ENCODE measurements at regions not wholly inside any gene's neighbourhood (a gene's known extent, or its start where the extent isn't known, plus 50 kb on each side); places are given as distances from the start of the nearest gene placed in this dataset.

DNA sequence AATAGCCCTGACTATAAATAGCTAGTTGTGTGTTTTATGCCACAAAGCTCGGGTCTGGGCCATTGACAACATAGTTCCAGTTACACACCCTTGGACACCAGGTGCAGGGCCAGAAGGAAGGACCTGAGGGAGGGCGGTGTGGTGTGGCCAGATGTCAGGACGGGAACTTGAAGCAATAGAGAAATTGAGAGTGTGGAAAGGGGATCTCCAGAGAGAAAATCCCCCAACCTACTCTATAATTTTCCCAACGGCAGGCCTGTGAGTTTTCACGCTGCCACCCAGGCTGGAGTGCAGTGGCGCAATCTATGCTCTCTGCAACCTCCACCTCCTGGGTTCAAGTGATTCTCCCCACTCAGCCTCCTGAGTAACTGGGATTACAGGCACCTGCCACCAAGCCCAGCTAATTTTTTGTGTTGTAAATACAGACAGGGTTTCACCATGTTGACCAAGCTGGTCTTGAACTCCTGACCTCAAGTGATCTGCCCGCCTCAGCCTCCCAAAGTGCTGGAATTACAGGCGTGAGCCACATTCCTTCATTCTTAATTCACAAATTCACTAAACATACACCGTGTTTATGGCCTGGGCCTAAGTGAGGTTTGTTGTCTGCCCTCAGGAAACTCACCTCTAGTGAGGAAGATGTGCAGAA, 70.8 kb upstream of the KLF13 start:
- Histone ChIP-seq H3K27ac (ENCODE audit: low read depth, low read length, poor library complexity, severe bottlenecking) (peak overlapping the region; percentile 92), H3K27me3 (ENCODE audit: insufficient read depth, low read length) (no peaks in the 10 kb centered on the region), H3K36me3 (ENCODE audit: insufficient read depth, low read length) (no peaks in the 10 kb centered on the region), H3F3A (ENCODE audit: insufficient read depth, low read length) (0 out of 2 replicates have a peak, but pooled peaks cover 4% of the 10 kb centered on the region), H2AFZ (ENCODE audit: low read length) (no peak overlapping the region), H3K4me3 (ENCODE audit: low read depth, low read length, poor library complexity, severe bottlenecking) (no peak overlapping the region), H3K4me1 (ENCODE audit: insufficient read depth, low read length, severe bottlenecking) (peaks cover 67% of the 10 kb centered on the region), H3K9me2 (ENCODE audit: low read depth, low read length) (no peaks in the 10 kb centered on the region), H3K79me2 (ENCODE audit: insufficient read depth, low read length) (no peaks in the 10 kb centered on the region), H3K9ac (ENCODE audit: low read length) (peak overlapping the region; percentile 51; the same call in 1 of the 2 replicates), H3K4me2 (ENCODE audit: low read length) (peak overlapping the region; percentile 10), H3K9me3 (ENCODE audit: low read length) (no peaks in the 10 kb centered on the region), H4K20me1 (ENCODE audit: insufficient read depth, low read length) (no peaks in the 10 kb centered on the region)
- TF ChIP-seq, protein P1, sequence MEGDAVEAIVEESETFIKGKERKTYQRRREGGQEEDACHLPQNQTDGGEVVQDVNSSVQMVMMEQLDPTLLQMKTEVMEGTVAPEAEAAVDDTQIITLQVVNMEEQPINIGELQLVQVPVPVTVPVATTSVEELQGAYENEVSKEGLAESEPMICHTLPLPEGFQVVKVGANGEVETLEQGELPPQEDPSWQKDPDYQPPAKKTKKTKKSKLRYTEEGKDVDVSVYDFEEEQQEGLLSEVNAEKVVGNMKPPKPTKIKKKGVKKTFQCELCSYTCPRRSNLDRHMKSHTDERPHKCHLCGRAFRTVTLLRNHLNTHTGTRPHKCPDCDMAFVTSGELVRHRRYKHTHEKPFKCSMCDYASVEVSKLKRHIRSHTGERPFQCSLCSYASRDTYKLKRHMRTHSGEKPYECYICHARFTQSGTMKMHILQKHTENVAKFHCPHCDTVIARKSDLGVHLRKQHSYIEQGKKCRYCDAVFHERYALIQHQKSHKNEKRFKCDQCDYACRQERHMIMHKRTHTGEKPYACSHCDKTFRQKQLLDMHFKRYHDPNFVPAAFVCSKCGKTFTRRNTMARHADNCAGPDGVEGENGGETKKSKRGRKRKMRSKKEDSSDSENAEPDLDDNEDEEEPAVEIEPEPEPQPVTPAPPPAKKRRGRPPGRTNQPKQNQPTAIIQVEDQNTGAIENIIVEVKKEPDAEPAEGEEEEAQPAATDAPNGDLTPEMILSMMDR (IDR thresholded peaks at IDR 0.05; ENCODE audit: low read length), result no peak
- TF ChIP-seq EZH2 (IDR thresholded peaks at IDR 0.05; ENCODE audit: borderline replicate concordance, low read length), result no peak

DNA sequence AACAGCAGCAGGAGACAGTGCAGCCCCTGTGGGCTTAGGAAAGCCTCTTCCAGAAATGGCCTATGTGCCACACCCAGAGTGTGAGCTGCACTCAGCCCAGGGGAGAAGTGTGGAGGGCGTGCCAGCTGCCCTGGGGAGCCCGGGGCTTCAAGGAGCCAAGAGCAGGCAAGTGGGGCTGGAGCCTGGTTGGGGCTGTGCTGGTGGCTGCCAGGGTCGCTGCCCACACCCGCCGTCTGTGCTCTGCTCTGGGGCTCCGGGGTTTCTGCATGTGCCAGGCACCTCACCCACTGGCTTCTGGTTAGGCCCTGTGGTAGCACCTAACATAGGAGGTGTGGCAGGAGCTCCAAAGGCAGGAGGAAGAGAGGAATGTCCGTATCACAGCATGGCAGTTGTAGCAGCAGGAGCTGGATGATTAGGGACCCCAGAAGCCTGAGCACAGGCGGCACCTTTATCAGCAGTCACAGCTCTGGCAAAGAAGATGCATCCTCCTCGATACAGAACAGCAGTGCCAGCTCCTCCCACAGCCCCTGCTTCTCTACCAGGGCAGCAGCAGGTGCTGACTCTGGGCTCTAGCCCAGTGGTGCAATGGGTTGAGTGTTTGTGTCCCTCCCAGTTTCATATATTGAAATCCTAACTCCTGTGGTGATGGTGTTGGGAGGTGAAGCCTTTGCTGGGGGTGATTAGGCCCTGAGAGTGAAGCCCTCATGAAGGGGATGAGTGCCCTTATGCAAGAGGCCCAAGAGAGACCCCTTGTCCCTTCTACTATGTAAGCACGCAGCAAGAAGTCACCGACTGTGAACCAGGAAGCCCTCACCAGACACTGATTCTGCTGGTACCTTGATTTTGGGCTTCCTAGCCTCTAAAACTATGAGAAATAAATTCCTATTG, 70.0 kb upstream of the KLF13 start:
- Histone ChIP-seq H3K9me2 (ENCODE audit: low read depth, low read length) (no peaks in the 10 kb centered on the region), H3K27ac (ENCODE audit: low read depth, low read length, poor library complexity, severe bottlenecking) (peak overlapping the region; percentile 92), H2AFZ (ENCODE audit: low read length) (no peak overlapping the region), H3K4me1 (ENCODE audit: insufficient read depth, low read length, severe bottlenecking) (peaks cover 72% of the 10 kb centered on the region), H3K4me3 (ENCODE audit: low read depth, low read length, poor library complexity, severe bottlenecking) (no peak overlapping the region), H3K4me2 (ENCODE audit: low read length) (peak overlapping the region; percentile 10), H3K27me3 (ENCODE audit: insufficient read depth, low read length) (no peaks in the 10 kb centered on the region), H3K36me3 (ENCODE audit: insufficient read depth, low read length) (no peaks in the 10 kb centered on the region), H3K9ac (ENCODE audit: low read length) (peak overlapping the region; percentile 51; the same call in 1 of the 2 replicates), H3F3A (ENCODE audit: insufficient read depth, low read length) (0 out of 2 replicates have a peak, but pooled peaks cover 4% of the 10 kb centered on the region), H4K20me1 (ENCODE audit: insufficient read depth, low read length) (no peaks in the 10 kb centered on the region), H3K9me3 (ENCODE audit: low read length) (no peaks in the 10 kb centered on the region), H3K79me2 (ENCODE audit: insufficient read depth, low read length) (no peaks in the 10 kb centered on the region)
- TF ChIP-seq, protein P1 (IDR thresholded peaks at IDR 0.05; ENCODE audit: low read length), result no peak
- no peak for TF ChIP-seq EZH2 (IDR thresholded peaks at IDR 0.05; ENCODE audit: borderline replicate concordance, low read length)

DNA sequence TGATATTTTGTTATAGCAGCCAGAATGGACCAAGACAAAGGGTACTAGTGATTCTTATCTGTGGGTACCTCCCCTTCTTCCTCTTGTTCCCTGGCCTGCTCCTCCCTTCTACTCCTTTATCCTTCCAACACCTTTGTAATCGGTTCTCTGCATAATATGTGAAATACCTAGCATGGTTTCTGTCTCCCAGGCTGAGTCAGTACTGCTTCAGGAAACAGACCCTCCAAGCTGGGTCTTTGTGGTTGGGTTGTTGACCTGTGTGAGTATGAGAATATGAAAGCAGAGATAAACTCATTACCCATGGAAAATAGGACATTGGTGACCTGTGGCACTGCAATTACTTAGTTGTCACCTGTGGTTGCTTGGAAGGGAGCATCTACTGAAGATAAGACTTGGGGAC, 69.3 kb upstream of the KLF13 start:
- H3F3A ChIP-seq (ENCODE audit: insufficient read depth, low read length), result 0 out of 2 replicates have a peak, but pooled peaks cover 4% of the 10 kb centered on the region
- H3K27me3 ChIP-seq (ENCODE audit: insufficient read depth, low read length), result no peaks in the 10 kb centered on the region
- no peaks in the 10 kb centered on the region for H3K9me3 ChIP-seq (ENCODE audit: low read length)
- H3K79me2 ChIP-seq (ENCODE audit: insufficient read depth, low read length), result no peaks in the 10 kb centered on the region
- no peak overlapping the region; the same call in 1 of the 2 replicates for H3K9ac ChIP-seq (ENCODE audit: low read length)
- H3K36me3 ChIP-seq (ENCODE audit: insufficient read depth, low read length), result no peaks in the 10 kb centered on the region
- no peak overlapping the region for H2AFZ ChIP-seq (ENCODE audit: low read length)
- H3K4me3 ChIP-seq (ENCODE audit: low read depth, low read length, poor library complexity, severe bottlenecking), result no peak overlapping the region
- no peak overlapping the region for H3K4me2 ChIP-seq (ENCODE audit: low read length)
- no peaks in the 10 kb centered on the region for H4K20me1 ChIP-seq (ENCODE audit: insufficient read depth, low read length)
- peaks cover 72% of the 10 kb centered on the region for H3K4me1 ChIP-seq (ENCODE audit: insufficient read depth, low read length, severe bottlenecking)
- peak overlapping the region; percentile 92 for H3K27ac ChIP-seq (ENCODE audit: low read depth, low read length, poor library complexity, severe bottlenecking)
- H3K9me2 ChIP-seq (ENCODE audit: low read depth, low read length), result no peaks in the 10 kb centered on the region
- no peak for TF ChIP-seq EZH2 (IDR thresholded peaks at IDR 0.05; ENCODE audit: borderline replicate concordance, low read length)
- TF ChIP-seq, protein P1 (IDR thresholded peaks at IDR 0.05; ENCODE audit: low read length), result no peak

Data from OCI-LY1 (cell line).